GM19025 (cell line): ENCODE measurements at regions not wholly inside any gene's neighbourhood (a gene's known extent, or its start where the extent isn't known, plus 50 kb on each side); places are given as distances from the start of the nearest gene placed in this dataset.
"Not testable (repeated sequence)": the region's sequence is repeated elsewhere in the genome, so short reads cannot be mapped to it uniquely, and the experiment has no call there.

Experiments used
- ATAC-seq: cut with Tn5 transposase; IDR thresholded peaks from one replicate; pipeline ENCODE4 v1.9.1; 2021; ENCODE audit warnings: mild to moderate bottlenecking, low read depth, moderate library complexity; ENCODE audit not compliant: unreplicated experiment

- no peak for ATAC-seq
Measured at GRCh38 chr3:118213892-118214291, 820.8 kb downstream of the IGSF11 start.

- ATAC-seq: no peak
Measured at GRCh38 chr3:118226206-118226605, 808.4 kb downstream of the IGSF11 start.

- ATAC-seq: no peak
Measured at GRCh38 chr3:118227191-118227590, 807.5 kb downstream of the IGSF11 start.

GRCh38 chr3:118228151-118228550 lies 806.5 kb downstream of the IGSF11 start:
- no peak for ATAC-seq

- ATAC-seq: no peak
Measured at GRCh38 chr3:118229196-118229595, 805.5 kb downstream of the IGSF11 start.

GRCh38 chr3:118231578-118231977 lies 803.1 kb downstream of the IGSF11 start:
- no peak for ATAC-seq

GRCh38 chr3:118239253-118239652 lies 795.4 kb downstream of the IGSF11 start:
- ATAC-seq: no peak

GRCh38 chr3:118244761-118245160 lies 789.9 kb downstream of the IGSF11 start:
- no peak for ATAC-seq

- ATAC-seq: no peak
Measured at GRCh38 chr3:118245312-118245711, 789.3 kb downstream of the IGSF11 start.

- not testable (repeated sequence) for ATAC-seq
Measured at GRCh38 chr3:118258850-118259249, 775.8 kb downstream of the IGSF11 start.

GRCh38 chr3:118262800-118263402 lies 771.7 kb downstream of the IGSF11 start:
- no peak for ATAC-seq

GRCh38 chr3:118267588-118267987 lies 767.1 kb downstream of the IGSF11 start:
- ATAC-seq: no peak

- no peak for ATAC-seq
Measured at GRCh38 chr3:118269537-118270125, 765.0 kb downstream of the IGSF11 start.

GRCh38 chr3:118272991-118273390 lies 761.7 kb downstream of the IGSF11 start:
- ATAC-seq: no peak

GRCh38 chr3:118277814-118278213 lies 756.8 kb downstream of the IGSF11 start:
- no peak for ATAC-seq

- no peak for ATAC-seq
Measured at GRCh38 chr3:118292841-118293240, 741.8 kb downstream of the IGSF11 start.

- no peak for ATAC-seq
Measured at GRCh38 chr3:118298133-118298532, 736.5 kb downstream of the IGSF11 start.

GRCh38 chr3:118304557-118304956 lies 730.1 kb downstream of the IGSF11 start:
- ATAC-seq: no peak

- ATAC-seq: no peak
Measured at GRCh38 chr3:118332699-118333098, 701.9 kb downstream of the IGSF11 start.

- no peak for ATAC-seq
Measured at GRCh38 chr3:118337649-118338048, 697.0 kb downstream of the IGSF11 start.

GRCh38 chr3:118347396-118348168 lies 687.1 kb downstream of the IGSF11 start:
- no peak for ATAC-seq

- no peak for ATAC-seq
Measured at GRCh38 chr3:118348169-118348557, 686.5 kb downstream of the IGSF11 start.
